ENCODE measurements at regions not wholly inside any gene's neighbourhood (a gene's known extent, or its start where the extent isn't known, plus 50 kb on each side); places are given as distances from the start of the nearest gene placed in this dataset.
"Not testable (repeated sequence)": the region's sequence is repeated elsewhere in the genome, so short reads cannot be mapped to it uniquely, and the experiment has no call there.

- no peaks in the 10 kb centered on the region for H3K4me1 ChIP-seq (replicated peaks)
- no peak for DNase-seq (ENCODE audit: low read depth in 1 of 2, low spot score in 2 of 2)
Measured at GRCh38 chr13:86892330-86892729, 778.8 kb upstream of the SLITRK5 start.

GRCh38 chr13:86900906-86901305 is 770.3 kb upstream of the SLITRK5 start:
- H3K4me1 ChIP-seq (replicated peaks): no peaks in the 10 kb centered on the region
- no peak overlapping the region for H3K27ac ChIP-seq
- no peaks in the 10 kb centered on the region for H3K9me3 ChIP-seq (replicated peaks)
- H3K36me3 ChIP-seq: no peaks in the 10 kb centered on the region
- H3K27me3 ChIP-seq (replicated peaks): no peaks in the 10 kb centered on the region
- no peak for DNase-seq (ENCODE audit: low read depth in 1 of 2, low spot score in 2 of 2)
- H3K4me3 ChIP-seq: no peak overlapping the region

More at GRCh38 chr13:86892330-86892729, 778.8 kb upstream of the SLITRK5 start:
- Histone ChIP-seq H3K4me3 (no peak overlapping the region), H3K9me3 (replicated peaks) (no peaks in the 10 kb centered on the region), H3K27me3 (replicated peaks) (no peaks in the 10 kb centered on the region), H3K36me3 (no peaks in the 10 kb centered on the region), H3K27ac (no peak overlapping the region)

- Histone ChIP-seq H3K4me1 (replicated peaks) (no peaks in the 10 kb centered on the region), H3K36me3 (no peaks in the 10 kb centered on the region), H3K27me3 (replicated peaks) (no peaks in the 10 kb centered on the region), H3K4me3 (no peak overlapping the region), H3K27ac (no peak overlapping the region), H3K9me3 (replicated peaks) (no peaks in the 10 kb centered on the region)
- no peak for DNase-seq (ENCODE audit: low read depth in 1 of 2, low spot score in 2 of 2)
Measured at GRCh38 chr13:86906127-86906874, 764.9 kb upstream of the SLITRK5 start.

GRCh38 chr13:86907156-86907555 is 764.0 kb upstream of the SLITRK5 start:
- no peaks in the 10 kb centered on the region for H3K36me3 ChIP-seq
- H3K4me1 ChIP-seq (replicated peaks): no peaks in the 10 kb centered on the region
- H3K4me3 ChIP-seq: no peak overlapping the region
- H3K27ac ChIP-seq: no peak overlapping the region
- H3K9me3 ChIP-seq (replicated peaks): no peaks in the 10 kb centered on the region
- DNase-seq (ENCODE audit: low read depth in 1 of 2, low spot score in 2 of 2): no peak
- no peaks in the 10 kb centered on the region for H3K27me3 ChIP-seq (replicated peaks)

DNA sequence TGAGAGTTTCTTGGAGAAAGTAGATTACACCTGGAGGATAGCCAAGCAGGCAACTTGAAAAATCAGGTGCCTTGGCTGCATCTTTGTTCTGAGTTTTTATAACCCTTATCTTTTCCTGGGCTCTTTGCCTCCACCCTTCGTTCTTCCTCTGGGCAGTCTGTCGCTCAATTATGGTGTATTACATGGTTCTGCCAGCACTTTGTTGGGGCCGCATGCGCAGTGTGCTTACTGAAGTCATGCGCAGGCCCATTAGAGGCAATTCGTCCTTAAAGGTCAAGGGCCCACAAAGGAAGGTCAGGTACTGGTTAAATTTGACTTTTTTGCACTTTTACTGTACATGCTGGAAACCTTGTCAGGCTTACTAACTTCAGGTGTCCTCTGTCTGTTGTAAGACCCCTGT is 761.9 kb upstream of the SLITRK5 start:
- Histone ChIP-seq H3K9me3 (replicated peaks) (no peaks in the 10 kb centered on the region), H3K4me3 (no peak overlapping the region), H3K36me3 (no peaks in the 10 kb centered on the region), H3K4me1 (replicated peaks) (no peaks in the 10 kb centered on the region), H3K27ac (no peak overlapping the region), H3K27me3 (replicated peaks) (no peaks in the 10 kb centered on the region)
- no peak for DNase-seq (ENCODE audit: low read depth in 1 of 2, low spot score in 2 of 2)

- Histone ChIP-seq H3K4me3 (no peak overlapping the region), H3K36me3 (no peaks in the 10 kb centered on the region), H3K27ac (no peak overlapping the region), H3K27me3 (replicated peaks) (no peaks in the 10 kb centered on the region), H3K9me3 (replicated peaks) (no peaks in the 10 kb centered on the region), H3K4me1 (replicated peaks) (no peaks in the 10 kb centered on the region)
- no peak for DNase-seq (ENCODE audit: low read depth in 1 of 2, low spot score in 2 of 2)
Measured at GRCh38 chr13:86914757-86915156, 756.4 kb upstream of the SLITRK5 start.

DNA sequence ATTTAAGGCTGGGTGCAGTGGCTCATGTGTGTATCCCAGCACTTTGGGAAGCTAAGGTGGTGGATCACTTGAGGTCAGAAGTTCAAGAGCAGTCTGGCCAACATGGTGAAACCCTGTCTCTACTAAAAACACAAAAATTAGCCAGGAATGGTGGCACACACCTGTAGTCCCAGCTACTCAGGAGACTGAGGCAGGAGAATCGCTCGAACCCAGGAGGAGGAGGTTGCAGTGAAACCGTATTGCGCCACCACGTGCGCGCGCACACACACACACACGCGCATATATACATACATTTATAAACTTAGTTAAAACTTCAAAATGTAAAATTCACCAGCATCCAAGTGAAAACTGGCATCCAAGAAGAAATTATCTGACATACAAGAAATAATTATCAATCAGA is 753.7 kb upstream of the SLITRK5 start:
- H3K9me3 ChIP-seq (replicated peaks); H3K27me3 ChIP-seq (replicated peaks); DNase-seq (ENCODE audit: low read depth in 1 of 2, low spot score in 2 of 2); H3K4me3 ChIP-seq; H3K36me3 ChIP-seq; H3K4me1 ChIP-seq (replicated peaks); H3K27ac ChIP-seq: not testable (repeated sequence)

DNA sequence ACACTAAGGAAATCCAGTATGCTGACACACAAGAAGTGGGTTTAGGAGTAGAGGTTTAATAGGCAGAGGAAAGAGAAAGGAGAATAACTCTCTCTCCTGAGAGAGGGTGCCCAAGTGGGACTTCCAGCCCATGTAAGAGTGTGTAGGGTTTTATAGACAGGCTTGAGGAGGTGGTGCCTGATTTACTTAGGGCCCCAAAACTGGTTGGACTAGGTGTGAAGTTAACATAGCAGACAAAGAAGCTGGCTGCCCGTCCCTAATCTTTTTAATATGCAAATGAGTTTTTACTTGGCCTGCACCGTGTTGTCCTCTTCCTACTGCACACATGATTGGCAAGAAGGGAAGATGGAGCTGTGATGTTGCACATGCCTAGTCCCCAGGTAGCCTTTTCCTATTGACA is 752.5 kb upstream of the SLITRK5 start:
- H3K4me1 ChIP-seq (replicated peaks): no peaks in the 10 kb centered on the region
- H3K9me3 ChIP-seq (replicated peaks): no peaks in the 10 kb centered on the region
- no peak overlapping the region for H3K27ac ChIP-seq
- no peaks in the 10 kb centered on the region for H3K36me3 ChIP-seq
- no peak for DNase-seq (ENCODE audit: low read depth in 1 of 2, low spot score in 2 of 2)
- no peak overlapping the region for H3K4me3 ChIP-seq
- no peaks in the 10 kb centered on the region for H3K27me3 ChIP-seq (replicated peaks)

GRCh38 chr13:86920961-86921360 is 750.2 kb upstream of the SLITRK5 start:
- no peak for DNase-seq (ENCODE audit: low read depth in 1 of 2, low spot score in 2 of 2)
- Histone ChIP-seq H3K27me3 (replicated peaks) (no peaks in the 10 kb centered on the region), H3K4me3 (no peak overlapping the region), H3K36me3 (no peaks in the 10 kb centered on the region), H3K9me3 (replicated peaks) (no peaks in the 10 kb centered on the region), H3K4me1 (replicated peaks) (no peaks in the 10 kb centered on the region), H3K27ac (no peak overlapping the region)

GRCh38 chr13:86922936-86923335 is 748.2 kb upstream of the SLITRK5 start:
- H3K4me3 ChIP-seq: no peak overlapping the region
- no peak overlapping the region for H3K27ac ChIP-seq
- no peaks in the 10 kb centered on the region for H3K36me3 ChIP-seq
- H3K9me3 ChIP-seq (replicated peaks): no peaks in the 10 kb centered on the region
- H3K4me1 ChIP-seq (replicated peaks): no peaks in the 10 kb centered on the region
- H3K27me3 ChIP-seq (replicated peaks): no peaks in the 10 kb centered on the region
- no peak for DNase-seq (ENCODE audit: low read depth in 1 of 2, low spot score in 2 of 2)

DNA sequence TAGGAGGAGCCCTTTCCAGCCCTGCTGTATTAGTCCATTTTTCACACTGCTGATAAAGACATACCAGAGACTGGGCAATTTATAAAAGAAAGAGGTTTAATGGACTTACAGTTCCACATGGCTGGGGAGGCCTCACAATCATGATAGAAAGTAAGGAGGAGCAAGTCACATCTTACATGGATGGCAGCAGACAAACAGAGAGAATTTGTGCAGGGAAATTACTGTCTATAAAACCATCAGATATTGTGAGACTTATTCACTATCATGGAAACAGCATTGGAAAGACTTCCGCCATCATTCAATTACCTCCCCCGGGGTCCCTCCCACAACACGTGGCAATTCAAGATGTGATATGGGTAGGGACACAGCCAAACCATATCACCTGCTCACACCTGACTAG is 744.3 kb upstream of the SLITRK5 start:
- not testable (repeated sequence) for H3K4me1 ChIP-seq (replicated peaks); H3K4me3 ChIP-seq; DNase-seq (ENCODE audit: low read depth in 1 of 2, low spot score in 2 of 2); H3K27ac ChIP-seq; H3K9me3 ChIP-seq (replicated peaks); H3K36me3 ChIP-seq; H3K27me3 ChIP-seq (replicated peaks)

DNA sequence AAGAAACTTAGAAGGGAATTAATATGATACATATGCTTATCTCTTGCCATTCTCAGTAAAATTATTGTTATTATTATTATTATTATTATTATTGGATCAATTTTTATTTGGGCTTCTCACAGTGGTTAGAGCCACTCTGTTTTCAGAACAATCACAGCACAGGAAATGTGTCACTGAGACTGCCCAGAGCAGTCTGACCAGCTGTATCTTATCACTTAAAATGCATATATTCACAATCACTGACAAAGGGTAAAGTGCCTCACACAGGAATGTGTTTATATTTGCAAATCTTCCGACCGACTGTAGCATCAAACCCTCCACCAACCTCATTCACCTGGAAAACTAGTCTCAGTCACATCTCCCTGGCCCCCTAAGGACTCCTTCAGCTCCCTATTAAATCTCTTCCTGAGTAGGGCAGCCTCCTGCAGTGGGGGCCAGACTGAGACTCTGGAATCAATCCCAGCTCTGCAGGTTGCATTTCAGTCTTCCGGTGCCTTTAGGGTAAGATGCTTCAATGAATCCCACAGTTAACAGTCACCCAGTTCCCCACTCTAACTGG is 738.3 kb upstream of the SLITRK5 start:
- no peak for DNase-seq (ENCODE audit: low read depth in 1 of 2, low spot score in 2 of 2)
- Histone ChIP-seq H3K27ac (no peak overlapping the region), H3K36me3 (no peaks in the 10 kb centered on the region), H3K4me1 (replicated peaks) (no peaks in the 10 kb centered on the region), H3K4me3 (no peak overlapping the region), H3K9me3 (replicated peaks) (no peaks in the 10 kb centered on the region), H3K27me3 (replicated peaks) (no peaks in the 10 kb centered on the region)

GRCh38 chr13:86933676-86934075 is 737.5 kb upstream of the SLITRK5 start:
- H3K4me1 ChIP-seq (replicated peaks): no peaks in the 10 kb centered on the region
- H3K27me3 ChIP-seq (replicated peaks): no peaks in the 10 kb centered on the region

GRCh38 chr13:86937316-86937715 is 733.9 kb upstream of the SLITRK5 start:
- H3K9me3 ChIP-seq (replicated peaks): no peaks in the 10 kb centered on the region
- H3K27me3 ChIP-seq (replicated peaks): no peaks in the 10 kb centered on the region
- no peaks in the 10 kb centered on the region for H3K4me1 ChIP-seq (replicated peaks)
- no peak for DNase-seq (ENCODE audit: low read depth in 1 of 2, low spot score in 2 of 2)
- H3K36me3 ChIP-seq: no peaks in the 10 kb centered on the region
- no peak overlapping the region for H3K27ac ChIP-seq
- no peak overlapping the region for H3K4me3 ChIP-seq

More at GRCh38 chr13:86933676-86934075, 737.5 kb upstream of the SLITRK5 start:
- Histone ChIP-seq H3K27ac (no peak overlapping the region), H3K9me3 (replicated peaks) (no peaks in the 10 kb centered on the region), H3K36me3 (no peaks in the 10 kb centered on the region), H3K4me3 (no peak overlapping the region)
- no peak for DNase-seq (ENCODE audit: low read depth in 1 of 2, low spot score in 2 of 2)

DNA sequence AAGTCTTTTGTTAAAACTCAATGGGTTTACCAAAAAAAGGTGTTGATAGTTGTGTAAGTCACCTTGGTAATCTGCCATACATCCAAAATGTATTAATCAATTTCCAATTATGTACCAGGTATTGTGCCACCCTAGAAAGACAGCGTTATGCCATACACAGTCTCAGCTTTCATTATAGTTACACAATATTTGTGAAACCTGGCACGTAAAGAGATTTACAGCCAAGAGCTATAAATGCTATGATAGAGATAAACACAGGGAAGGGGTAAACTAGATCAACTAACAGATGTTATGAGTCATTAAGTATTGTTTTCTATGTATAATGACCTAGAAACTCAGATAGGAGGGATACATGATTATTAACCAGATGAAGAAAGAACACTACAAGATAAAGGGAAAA is 725.6 kb upstream of the SLITRK5 start:
- H3K4me1 ChIP-seq (replicated peaks): no peaks in the 10 kb centered on the region
- H3K27me3 ChIP-seq (replicated peaks): no peaks in the 10 kb centered on the region
- H3K27ac ChIP-seq: no peak overlapping the region
- no peaks in the 10 kb centered on the region for H3K36me3 ChIP-seq
- no peaks in the 10 kb centered on the region for H3K9me3 ChIP-seq (replicated peaks)
- DNase-seq (ENCODE audit: low read depth in 1 of 2, low spot score in 2 of 2): no peak
- no peak overlapping the region for H3K4me3 ChIP-seq
